ENCODE measurements at regions not wholly inside any gene's neighbourhood (a gene's known extent, or its start where the extent isn't known, plus 50 kb on each side); places are given as distances from the start of the nearest gene placed in this dataset.

DNA sequence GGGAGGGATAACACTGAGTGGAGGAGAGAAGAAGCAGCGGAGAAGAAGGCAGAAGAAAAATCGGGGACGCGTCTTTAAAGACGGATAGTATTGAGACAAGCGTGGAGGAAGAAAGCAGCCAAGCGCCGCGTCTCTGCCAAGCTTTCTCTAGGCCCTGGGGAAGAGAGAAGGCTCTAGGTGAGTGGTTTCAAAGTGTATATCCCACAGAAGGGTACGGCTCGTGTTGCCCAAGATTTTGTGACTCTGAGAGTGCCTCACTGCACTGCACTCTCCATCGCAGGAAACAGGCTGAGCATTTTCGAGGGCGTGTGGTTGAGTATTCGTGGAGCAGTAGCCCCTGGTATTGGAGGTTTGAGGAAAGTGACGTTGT is 185.4 kb downstream of the TRIM27 start:
- no peak for DNase-seq (ENCODE audit: low spot score)
- TF ChIP-seq CTCF (IDR thresholded peaks at IDR 0.05; ENCODE audit: extremely low read depth, missing control alignments), result no peak

- TF ChIP-seq CTCF (IDR thresholded peaks at IDR 0.05; ENCODE audit: extremely low read depth, missing control alignments), result no peak
- no peak for DNase-seq (ENCODE audit: low spot score)
Measured at GRCh38 chr6:28741363-28741762, 182.4 kb downstream of the TRIM27 start.

- no peak for DNase-seq (ENCODE audit: low spot score)
- no peak for TF ChIP-seq CTCF (IDR thresholded peaks at IDR 0.05; ENCODE audit: extremely low read depth, missing control alignments)
Measured at GRCh38 chr6:28742668-28743270, 181.0 kb downstream of the TRIM27 start.

GRCh38 chr6:28743271-28743789 is 180.5 kb downstream of the TRIM27 start:
- no peak for TF ChIP-seq CTCF (IDR thresholded peaks at IDR 0.05; ENCODE audit: extremely low read depth, missing control alignments)
- DNase-seq (ENCODE audit: low spot score), result no peak

GRCh38 chr6:28747083-28747630 is 176.6 kb downstream of the TRIM27 start:
- no peak for DNase-seq (ENCODE audit: low spot score)
- TF ChIP-seq CTCF (IDR thresholded peaks at IDR 0.05; ENCODE audit: extremely low read depth, missing control alignments), result no peak

- DNase-seq (ENCODE audit: low spot score), result no peak
Measured at GRCh38 chr6:28747631-28748157, 176.1 kb downstream of the TRIM27 start.

More at GRCh38 chr6:28747631-28748157, 176.1 kb downstream of the TRIM27 start:
- no peak for TF ChIP-seq CTCF (IDR thresholded peaks at IDR 0.05; ENCODE audit: extremely low read depth, missing control alignments)
